Suprapubic skin (tissue), 4 donors: ENCODE measurements at regions not wholly inside any gene's neighbourhood (a gene's known extent, or its start where the extent isn't known, plus 50 kb on each side); places are given as distances from the start of the nearest gene placed in this dataset.

Experiments used
- DNase-seq, 2 donors: peaks; one replicate each; pipeline ENCODE4 v3.0.0-alpha.2; 2019; ENCODE audit warnings: low spot score in 2 of 2
- H3K27ac ChIP-seq: fragments of 200-600 bp; sonication (generic); one replicate; pipeline ENCODE4 v1.5.1; 2019
- H3K27me3 ChIP-seq: fragments of 200-600 bp; sonication (generic); one replicate; pipeline ENCODE4 v1.5.1; 2019
- H3K36me3 ChIP-seq: fragments of 200-600 bp; sonication (generic); one replicate; pipeline ENCODE4 v1.5.1; 2019
- H3K4me1 ChIP-seq: fragments of 200-600 bp; sonication (generic); one replicate; pipeline ENCODE4 v1.5.1; 2019
- H3K4me3 ChIP-seq: fragments of 200-600 bp; sonication (generic); one replicate; pipeline ENCODE4 v1.5.1; 2019; ENCODE audit warnings: mild to moderate bottlenecking
- H3K9me3 ChIP-seq: fragments of 200-600 bp; sonication (generic); one replicate; pipeline ENCODE4 v1.5.1; 2019
- CTCF ChIP-seq, 2 donors: fragments of 200-600 bp in 1 of 2; fragments of 450-650 bp in 1 of 2; sonication (generic) in 1 of 2; IDR thresholded peaks; one replicate each; pipeline ENCODE4 v1.5.1; 2016 to 2019; ENCODE audit warnings: antibody characterized with exemption in 2 of 2, mild to moderate bottlenecking in 1 of 2, moderate library complexity in 1 of 2
- EP300 ChIP-seq: sonication (generic); formaldehyde crosslinking; IDR thresholded peaks from one replicate; pipeline ENCODE4 v1.6.1; 2017; ENCODE audit warnings: antibody characterized with exemption
- POLR2A ChIP-seq, 2 donors: fragments of 450-650 bp; IDR thresholded peaks; one replicate each; pipeline ENCODE4 v1.6.1; 2017; ENCODE audit warnings: antibody characterized with exemption in 2 of 2, mild to moderate bottlenecking in 2 of 2, moderate library complexity in 2 of 2
- POLR2AphosphoS5 ChIP-seq, 3 donors: sonication (generic); formaldehyde crosslinking; IDR thresholded peaks; one replicate each; pipeline ENCODE4 v1.6.1; 2017; ENCODE audit warnings: antibody characterized with exemption in 3 of 3
- WGBS: methylation state at CpG from one replicate; pipeline ENCODE4 v1.1.5; 2018; 5-methylcytosine and 5-hydroxymethylcytosine counted together

GRCh38 chr6:168892031-168892430 is 361.6 kb downstream of the THBS2 start:
- no peaks in the 10 kb centered on the region for H3K36me3 ChIP-seq
- no peaks in the 10 kb centered on the region for H3K9me3 ChIP-seq
- H3K4me1 ChIP-seq, result peaks cover 12% of the 10 kb centered on the region
- WGBS, result 80% methylated on average over 1 of the region's 5 CpGs
- no peak overlapping the region for H3K4me3 ChIP-seq
- TF ChIP-seq CTCF (IDR thresholded peaks at IDR 0.05), result no peak
- TF ChIP-seq POLR2AphosphoS5 (IDR thresholded peaks at IDR 0.05), result no peak
- no peak for TF ChIP-seq EP300
- no peak for TF ChIP-seq POLR2A (IDR thresholded peaks at IDR 0.05)
- H3K27me3 ChIP-seq, result no peaks in the 10 kb centered on the region
- no peak overlapping the region for H3K27ac ChIP-seq
- DNase-seq, result peak in 1 of 2 donors; percentile 42

GRCh38 chr6:168890981-168891365 is 362.7 kb downstream of the THBS2 start:
- Histone ChIP-seq H3K4me1 (peaks cover 12% of the 10 kb centered on the region), H3K9me3 (no peaks in the 10 kb centered on the region), H3K27me3 (no peaks in the 10 kb centered on the region), H3K27ac (no peak overlapping the region), H3K36me3 (no peaks in the 10 kb centered on the region), H3K4me3 (no peak overlapping the region)
- peak in 1 of 2 donors; percentile 31 for DNase-seq
- TF ChIP-seq CTCF (IDR thresholded peaks at IDR 0.05) (no peak), POLR2A (IDR thresholded peaks at IDR 0.05) (no peak), EP300 (no peak), POLR2AphosphoS5 (IDR thresholded peaks at IDR 0.05) (no peak)
- WGBS, result 79% methylated on average over 3 of the region's 3 CpGs

GRCh38 chr6:168890306-168890980 is 363.2 kb downstream of the THBS2 start:
- no peak overlapping the region for H3K27ac ChIP-seq
- no peak overlapping the region for H3K4me3 ChIP-seq
- TF ChIP-seq POLR2AphosphoS5 (IDR thresholded peaks at IDR 0.05), result no peak
- H3K4me1 ChIP-seq, result peaks cover 9% of the 10 kb centered on the region
- H3K36me3 ChIP-seq, result no peaks in the 10 kb centered on the region
- no peaks in the 10 kb centered on the region for H3K27me3 ChIP-seq
- DNase-seq, result peak in 1 of 2 donors; percentile 41
- 83% methylated on average over 20 of the region's 26 CpGs for WGBS
- no peaks in the 10 kb centered on the region for H3K9me3 ChIP-seq

- DNase-seq, result no peak
- 94% methylated on average over 18 of the region's 18 CpGs for WGBS
- Histone ChIP-seq H3K9me3 (no peaks in the 10 kb centered on the region), H3K27ac (no peak overlapping the region), H3K4me3 (no peak overlapping the region), H3K4me1 (no peaks in the 10 kb centered on the region), H3K36me3 (no peaks in the 10 kb centered on the region), H3K27me3 (peaks cover 3% of the 10 kb centered on the region)
- no peak for TF ChIP-seq CTCF (IDR thresholded peaks at IDR 0.05)
- no peak for TF ChIP-seq POLR2A (IDR thresholded peaks at IDR 0.05)
- TF ChIP-seq POLR2AphosphoS5 (IDR thresholded peaks at IDR 0.05), result no peak
- TF ChIP-seq EP300, result no peak
Observed at GRCh38 chr6:168888786-168889345, 364.8 kb downstream of the THBS2 start.

GRCh38 chr6:168888102-168888501 is 365.5 kb downstream of the THBS2 start:
- Histone ChIP-seq H3K27ac (no peak overlapping the region), H3K4me3 (no peak overlapping the region), H3K36me3 (no peaks in the 10 kb centered on the region), H3K4me1 (no peaks in the 10 kb centered on the region), H3K27me3 (peaks cover 3% of the 10 kb centered on the region), H3K9me3 (no peaks in the 10 kb centered on the region)
- TF ChIP-seq POLR2A (IDR thresholded peaks at IDR 0.05) (no peak), CTCF (IDR thresholded peaks at IDR 0.05) (no peak), EP300 (no peak), POLR2AphosphoS5 (IDR thresholded peaks at IDR 0.05) (no peak)
- WGBS, result 93% methylated on average over 7 of the region's 11 CpGs
- no peak for DNase-seq
